ENCODE measurements at regions not wholly inside any gene's neighbourhood (a gene's known extent, or its start where the extent isn't known, plus 50 kb on each side); places are given as distances from the start of the nearest gene placed in this dataset.

GRCh38 chr9:29648132-29648531 is 2074.9 kb upstream of the C9orf72 start:
- H3K9me3 Mint-ChIP-seq: peaks cover 0 to 5% of the 10 kb centered on the region in 2 donors

GRCh38 chr9:29648601-29649000 is 2075.3 kb upstream of the C9orf72 start:
- ATAC-seq (no peak), DNase-seq (no peak)
- no peaks in the 10 kb centered on the region for H3K36me3 ChIP-seq (ENCODE audit: control insufficient read depth, insufficient read depth, low read length)
- no peak overlapping the region for H3K27ac ChIP-seq (ENCODE audit: low read length)
- no peak for TF ChIP-seq CTCF (IDR thresholded peaks at IDR 0.05)
- no peak overlapping the region for H3K27ac Mint-ChIP-seq
- no peaks in the 10 kb centered on the region for H3K4me1 Mint-ChIP-seq
- intact Hi-C loops (cut with micrococcal nuclease): no loop called here
- H3K9me3 Mint-ChIP-seq: peaks cover 0 to 5% of the 10 kb centered on the region in 2 donors
- no peaks in the 10 kb centered on the region for H3K9me3 ChIP-seq (ENCODE audit: control insufficient read depth, insufficient read depth, low read length)
- H3K36me3 Mint-ChIP-seq: no peaks in the 10 kb centered on the region
- no peaks in the 10 kb centered on the region for H3K4me1 ChIP-seq (ENCODE audit: control insufficient read depth, insufficient read depth, low read length)
- no peak overlapping the region for H3K4me3 Mint-ChIP-seq
- no peaks in the 10 kb centered on the region for H3K27me3 ChIP-seq (ENCODE audit: control insufficient read depth, insufficient read depth, low read length)
- no peaks in the 10 kb centered on the region for H3K27me3 Mint-ChIP-seq (ENCODE audit: low read depth in 2 of 2)
- H3K4me3 ChIP-seq (ENCODE audit: low read length): no peak overlapping the region

More at GRCh38 chr9:29648132-29648531, 2074.9 kb upstream of the C9orf72 start:
- H3K36me3 Mint-ChIP-seq: no peaks in the 10 kb centered on the region
- no peak overlapping the region for H3K4me3 Mint-ChIP-seq
- H3K36me3 ChIP-seq (ENCODE audit: control insufficient read depth, insufficient read depth, low read length): no peaks in the 10 kb centered on the region
- no peaks in the 10 kb centered on the region for H3K27me3 ChIP-seq (ENCODE audit: control insufficient read depth, insufficient read depth, low read length)
- no peaks in the 10 kb centered on the region for H3K9me3 ChIP-seq (ENCODE audit: control insufficient read depth, insufficient read depth, low read length)
- ATAC-seq (no peak), DNase-seq (no peak)
- H3K27ac ChIP-seq (ENCODE audit: low read length): no peak overlapping the region
- H3K4me3 ChIP-seq (ENCODE audit: low read length): no peak overlapping the region
- H3K27ac Mint-ChIP-seq: no peak overlapping the region
- no peak for TF ChIP-seq CTCF (IDR thresholded peaks at IDR 0.05)
- no peaks in the 10 kb centered on the region for H3K4me1 ChIP-seq (ENCODE audit: control insufficient read depth, insufficient read depth, low read length)
- intact Hi-C loops (cut with micrococcal nuclease): no loop called here
- no peaks in the 10 kb centered on the region for H3K27me3 Mint-ChIP-seq (ENCODE audit: low read depth in 2 of 2)
- no peaks in the 10 kb centered on the region for H3K4me1 Mint-ChIP-seq

- Histone ChIP-seq H3K4me1 (ENCODE audit: control insufficient read depth, insufficient read depth, low read length) (no peaks in the 10 kb centered on the region), H3K36me3 (ENCODE audit: control insufficient read depth, insufficient read depth, low read length) (no peaks in the 10 kb centered on the region), H3K27me3 (ENCODE audit: control insufficient read depth, insufficient read depth, low read length) (no peaks in the 10 kb centered on the region), H3K9me3 (ENCODE audit: control insufficient read depth, insufficient read depth, low read length) (no peaks in the 10 kb centered on the region), H3K27ac (ENCODE audit: low read length) (no peak overlapping the region), H3K4me3 (ENCODE audit: low read length) (no peak overlapping the region)
- Mint-ChIP-seq H3K4me1 (no peaks in the 10 kb centered on the region), H3K4me3 (no peak overlapping the region), H3K27me3 (ENCODE audit: low read depth in 2 of 2) (no peaks in the 10 kb centered on the region), H3K9me3 (peaks cover 8 to 11% of the 10 kb centered on the region in 2 donors), H3K27ac (no peak overlapping the region), H3K36me3 (peaks cover 14% of the 10 kb centered on the region)
- no peak for TF ChIP-seq CTCF (IDR thresholded peaks at IDR 0.05)
- WGBS (ENCODE audit: insufficient coverage): 85% methylated on average over 7 of the region's 7 CpGs
- no peak for ATAC-seq
- intact Hi-C loops (cut with micrococcal nuclease): no loop called here
- DNase-seq: no peak
These were observed 2083.5 kb upstream of the C9orf72 start for GRCh38 chr9:29656641-29657406.

- H3K36me3 Mint-ChIP-seq: peaks cover 14% of the 10 kb centered on the region
- H3K4me1 Mint-ChIP-seq: no peaks in the 10 kb centered on the region
- WGBS (ENCODE audit: insufficient coverage): 86% methylated on average over 7 of the region's 7 CpGs
- ATAC-seq (no peak), DNase-seq (no peak)
- H3K9me3 Mint-ChIP-seq: peaks cover 8 to 11% of the 10 kb centered on the region in 2 donors
- no peak overlapping the region for H3K27ac Mint-ChIP-seq
- no peaks in the 10 kb centered on the region for H3K27me3 ChIP-seq (ENCODE audit: control insufficient read depth, insufficient read depth, low read length)
- H3K4me1 ChIP-seq (ENCODE audit: control insufficient read depth, insufficient read depth, low read length): no peaks in the 10 kb centered on the region
- H3K9me3 ChIP-seq (ENCODE audit: control insufficient read depth, insufficient read depth, low read length): no peaks in the 10 kb centered on the region
- H3K4me3 ChIP-seq (ENCODE audit: low read length): no peak overlapping the region
- H3K27me3 Mint-ChIP-seq (ENCODE audit: low read depth in 2 of 2): no peaks in the 10 kb centered on the region
- intact Hi-C loops (cut with micrococcal nuclease): no loop called here
- no peak overlapping the region for H3K4me3 Mint-ChIP-seq
- H3K36me3 ChIP-seq (ENCODE audit: control insufficient read depth, insufficient read depth, low read length): no peaks in the 10 kb centered on the region
- TF ChIP-seq CTCF (IDR thresholded peaks at IDR 0.05): no peak
- H3K27ac ChIP-seq (ENCODE audit: low read length): no peak overlapping the region
These were observed 2084.5 kb upstream of the C9orf72 start for GRCh38 chr9:29657821-29658220.
